Large intestine (tissue), 3 donors: ENCODE measurements at regions not wholly inside any gene's neighbourhood (a gene's known extent, or its start where the extent isn't known, plus 50 kb on each side); places are given as distances from the start of the nearest gene placed in this dataset.

Experiments used
- DNase-seq, 2 donors: peaks; one replicate each; pipeline versions ENCODE4 v3.0.0 to v3.0.0-alpha.2; 2013
- H3K27ac ChIP-seq: one replicate; pipeline ENCODE4 v1.5.1; 2013; ENCODE audit warnings: low read length
- H3K27me3 ChIP-seq: 2 replicates; pipeline ENCODE4 v1.6.1; 2013; ENCODE audit warnings: low read length; ENCODE audit not compliant: control insufficient read depth, insufficient read depth
- H3K36me3 ChIP-seq: 2 replicates; pipeline ENCODE4 v1.6.1; 2013; ENCODE audit warnings: low read length; ENCODE audit not compliant: control insufficient read depth, insufficient read depth
- H3K4me1 ChIP-seq: one replicate; pipeline ENCODE4 v1.6.1; 2013; ENCODE audit warnings: low read length; ENCODE audit not compliant: control insufficient read depth, insufficient read depth
- H3K4me3 ChIP-seq: one replicate; pipeline ENCODE4 v1.5.1; 2013; ENCODE audit warnings: low read length
- H3K9me3 ChIP-seq: one replicate; pipeline ENCODE4 v1.6.1; 2013; ENCODE audit warnings: mild to moderate bottlenecking, low read depth, low read length, moderate library complexity; ENCODE audit not compliant: control insufficient read depth
- WGBS: methylation state at CpG from one replicate; pipeline ENCODE4 v1.1.5; 2013; ENCODE audit warnings: low lambda C conversion rate; ENCODE audit not compliant: insufficient coverage; 5-methylcytosine and 5-hydroxymethylcytosine counted together

DNA sequence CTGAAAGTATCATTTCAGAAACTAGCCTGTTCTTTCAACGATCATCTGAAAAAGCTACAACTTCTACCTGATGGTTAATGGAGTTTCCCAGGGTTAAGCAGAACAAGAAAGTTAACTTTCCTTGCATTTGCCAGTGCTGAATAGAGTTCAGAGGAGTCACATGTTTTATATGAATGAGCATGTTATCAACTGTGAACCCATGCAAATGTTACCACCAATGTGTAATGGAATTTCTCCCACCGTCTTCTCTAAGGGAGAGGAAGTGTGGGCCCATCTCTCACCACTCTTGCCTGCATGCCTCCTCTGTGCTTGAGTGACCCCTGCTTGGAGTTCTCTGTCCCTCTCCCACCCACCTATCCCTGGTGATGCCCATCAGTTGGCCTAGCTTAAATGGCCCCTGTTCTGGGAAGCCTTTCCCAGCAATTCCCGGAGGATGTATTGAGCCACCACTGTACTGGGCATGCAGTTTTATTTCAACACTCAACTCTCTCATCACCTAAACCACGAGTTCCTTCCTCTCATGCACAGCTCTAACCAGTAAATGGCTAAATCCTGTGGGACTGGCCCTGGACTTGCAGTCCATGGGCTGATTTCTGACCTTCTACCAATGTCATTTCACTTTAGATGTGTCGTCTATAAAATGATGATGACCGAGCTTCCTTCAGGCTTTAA, 159.8 kb downstream of the RPAP3 start:
- no peaks in the 10 kb centered on the region for H3K9me3 ChIP-seq
- H3K27ac ChIP-seq, result no peak overlapping the region
- WGBS, result 100% methylated on average over 1 of the region's 6 CpGs
- no peaks in the 10 kb centered on the region for H3K27me3 ChIP-seq
- no peak overlapping the region for H3K4me3 ChIP-seq
- no peaks in the 10 kb centered on the region for H3K4me1 ChIP-seq
- DNase-seq, result no peak
- H3K36me3 ChIP-seq, result no peaks in the 10 kb centered on the region

DNA sequence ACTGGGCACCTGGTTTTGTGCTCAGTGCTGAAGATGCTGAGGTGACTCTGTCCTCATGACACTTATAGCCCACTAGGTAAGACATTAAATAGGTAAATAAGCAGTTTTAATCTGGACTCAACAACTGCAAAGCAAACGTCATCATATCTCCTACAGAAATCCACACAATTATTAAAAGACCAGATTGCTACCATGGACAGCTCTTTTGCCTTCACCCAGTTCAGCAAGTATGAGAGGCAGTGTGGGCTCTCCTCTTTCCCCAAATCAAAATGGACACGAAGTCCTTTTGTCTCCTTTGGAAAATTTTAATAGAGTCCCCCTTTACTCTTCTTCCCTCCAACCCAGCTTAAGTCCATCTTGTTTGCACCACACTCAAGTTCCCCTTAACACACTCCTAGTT, 171.1 kb downstream of the RPAP3 start:
- H3K4me1 ChIP-seq, result no peaks in the 10 kb centered on the region
- no peak for DNase-seq
- H3K27ac ChIP-seq, result no peak overlapping the region
- H3K9me3 ChIP-seq, result peaks cover 4% of the 10 kb centered on the region
- 43% methylated on average over 1 of the region's 2 CpGs for WGBS
- H3K27me3 ChIP-seq, result no peaks in the 10 kb centered on the region
- H3K4me3 ChIP-seq, result no peak overlapping the region
- H3K36me3 ChIP-seq, result no peaks in the 10 kb centered on the region

DNA sequence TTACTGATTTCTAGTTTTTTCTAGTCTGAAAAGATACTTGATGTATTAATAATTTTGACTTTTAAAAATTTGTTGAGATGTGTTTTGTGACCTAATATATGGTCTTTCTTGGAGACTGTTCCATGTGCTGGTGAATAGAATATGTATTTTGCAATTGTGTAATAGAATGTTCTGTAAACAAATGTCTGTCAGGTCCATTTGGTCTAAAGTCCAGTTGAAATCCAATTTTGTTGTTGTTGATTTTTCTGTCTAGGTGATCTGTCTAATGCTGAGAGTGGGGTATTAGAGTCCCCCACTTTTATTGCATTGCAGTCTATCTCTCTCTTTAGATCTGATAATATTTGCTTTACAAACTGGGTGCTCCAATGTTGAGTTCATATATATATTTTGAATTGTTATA, 175.8 kb downstream of the RPAP3 start:
- Histone ChIP-seq H3K4me1 (no peaks in the 10 kb centered on the region), H3K27me3 (no peaks in the 10 kb centered on the region), H3K36me3 (no peaks in the 10 kb centered on the region), H3K4me3 (no peak overlapping the region), H3K9me3 (peaks cover 4% of the 10 kb centered on the region), H3K27ac (no peak overlapping the region)
- no peak for DNase-seq

DNA sequence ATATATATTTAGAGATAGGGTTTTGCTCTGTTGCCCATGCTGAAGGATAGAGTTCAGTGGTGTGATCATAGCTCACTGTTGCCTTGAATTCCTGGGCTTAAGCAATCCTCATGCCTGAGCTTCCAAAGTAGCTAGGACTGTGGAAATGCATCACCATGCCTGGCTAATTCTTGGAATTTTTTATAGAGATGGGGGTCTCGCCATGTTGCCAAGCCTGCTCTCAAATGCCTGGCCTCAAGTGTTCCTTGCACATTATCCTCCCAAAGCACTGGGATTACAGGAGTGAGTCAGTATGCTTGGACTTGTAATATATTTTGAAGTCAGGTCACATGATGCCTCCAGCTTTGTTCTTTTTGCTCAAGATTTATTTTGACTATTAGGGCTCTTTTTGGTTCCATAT, 178.0 kb downstream of the RPAP3 start:
- no CpG with 5 or more reads among the region's 1 CpG for WGBS
- Histone ChIP-seq H3K4me3 (no peak overlapping the region), H3K27me3 (no peaks in the 10 kb centered on the region), H3K4me1 (no peaks in the 10 kb centered on the region), H3K27ac (no peak overlapping the region), H3K36me3 (no peaks in the 10 kb centered on the region), H3K9me3 (peaks cover 4% of the 10 kb centered on the region)
- no peak for DNase-seq

DNA sequence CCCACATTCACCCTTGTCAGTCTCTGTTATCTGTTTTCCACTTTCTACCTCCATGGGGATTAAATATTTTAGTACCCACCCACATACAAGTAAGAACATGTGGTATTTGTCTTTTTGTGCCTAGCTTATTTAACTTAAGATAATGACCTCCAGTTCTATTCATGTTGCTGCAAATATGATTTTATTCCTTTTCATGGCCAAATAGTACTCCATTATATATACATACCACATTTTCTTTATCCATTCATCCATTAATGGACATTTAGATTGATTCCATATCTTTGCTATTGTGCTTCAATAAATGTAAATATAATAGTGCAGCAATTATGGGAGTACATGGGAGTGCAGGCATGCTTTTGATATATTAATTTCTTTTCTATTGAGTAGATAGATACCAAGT, 185.8 kb downstream of the RPAP3 start:
- H3K4me1 ChIP-seq, result no peaks in the 10 kb centered on the region
- no peaks in the 10 kb centered on the region for H3K36me3 ChIP-seq
- no peaks in the 10 kb centered on the region for H3K27me3 ChIP-seq
- H3K9me3 ChIP-seq, result no peaks in the 10 kb centered on the region
- no peak overlapping the region for H3K4me3 ChIP-seq
- DNase-seq, result no peak
- no peak overlapping the region for H3K27ac ChIP-seq

DNA sequence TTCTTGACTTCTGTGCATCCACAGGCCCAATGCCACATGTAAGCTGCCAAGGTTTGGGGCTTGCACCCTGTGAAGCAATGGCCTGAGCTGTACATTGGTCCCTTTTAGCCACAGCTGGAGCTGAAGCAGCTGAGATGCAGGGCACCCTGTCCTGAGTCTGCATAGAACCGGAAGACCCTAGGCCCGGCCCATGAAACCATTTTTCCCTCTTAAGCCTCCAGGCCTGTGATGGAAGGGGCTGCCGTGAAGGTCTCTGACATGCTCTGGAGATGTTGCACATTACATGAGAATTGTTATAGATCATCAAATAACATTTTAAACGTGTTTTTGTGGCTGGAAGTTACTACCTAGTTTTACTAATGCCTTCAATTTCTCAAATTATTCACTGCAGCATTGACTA, 188.7 kb downstream of the RPAP3 start:
- Histone ChIP-seq H3K4me3 (no peak overlapping the region), H3K4me1 (no peaks in the 10 kb centered on the region), H3K27me3 (no peaks in the 10 kb centered on the region), H3K27ac (no peak overlapping the region), H3K36me3 (no peaks in the 10 kb centered on the region), H3K9me3 (no peaks in the 10 kb centered on the region)
- DNase-seq, result no peak
- WGBS, result no CpG with 5 or more reads among the region's 4 CpGs

DNA sequence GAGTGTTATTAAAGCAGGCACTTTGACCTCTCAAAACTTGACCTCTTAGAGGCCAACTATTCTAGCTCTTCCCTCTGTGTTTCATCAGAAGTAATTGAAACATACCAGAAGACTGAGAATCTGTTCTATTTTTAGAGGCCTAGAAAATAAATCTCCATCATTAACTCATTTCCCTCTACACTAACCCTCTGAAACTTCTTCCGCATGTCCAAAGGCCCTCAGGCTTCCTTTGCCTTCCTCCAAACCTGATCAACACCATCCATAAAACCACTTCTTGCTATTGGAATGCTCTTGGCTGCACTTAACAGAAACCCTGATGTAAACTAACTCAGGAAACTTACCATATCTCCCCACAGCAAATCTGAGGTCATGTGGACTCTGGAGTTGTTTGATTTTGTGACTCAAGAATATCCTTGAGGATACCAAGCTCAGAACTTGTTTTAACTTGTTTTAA, 196.4 kb downstream of the RPAP3 start:
- DNase-seq, result peak; percentile 13 to 16

DNA sequence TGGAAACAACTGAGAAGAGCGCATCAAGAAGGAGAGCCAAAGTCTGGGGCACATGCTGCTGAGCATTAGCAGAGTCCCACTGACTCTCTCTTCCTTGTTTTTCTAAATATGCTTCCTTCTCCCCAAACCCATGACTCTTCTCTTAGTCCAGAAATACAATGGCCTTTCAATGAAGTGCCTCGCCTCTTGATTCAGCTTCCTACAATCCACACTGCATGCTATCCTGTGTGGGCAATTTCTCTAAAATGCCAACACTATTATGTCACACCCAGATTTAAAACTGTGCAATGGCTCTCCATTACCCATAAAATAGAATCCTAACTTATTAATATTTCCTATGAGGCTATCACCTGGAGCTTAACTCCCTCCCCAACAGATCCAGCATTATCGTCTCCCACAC, 198.6 kb downstream of the RPAP3 start:
- H3K36me3 ChIP-seq, result no peaks in the 10 kb centered on the region
- H3K4me3 ChIP-seq, result no peak overlapping the region
- no peak overlapping the region for H3K27ac ChIP-seq
- no peaks in the 10 kb centered on the region for H3K9me3 ChIP-seq
- peaks cover 2% of the 10 kb centered on the region for H3K27me3 ChIP-seq
- no peak for DNase-seq
- WGBS, result no CpG with 5 or more reads among the region's 3 CpGs
- no peaks in the 10 kb centered on the region for H3K4me1 ChIP-seq

More for the DNA sequence above, 196.4 kb downstream of the RPAP3 start:
- Histone ChIP-seq H3K27ac (no peak overlapping the region), H3K36me3 (no peaks in the 10 kb centered on the region), H3K9me3 (no peaks in the 10 kb centered on the region), H3K4me3 (no peak overlapping the region), H3K4me1 (no peaks in the 10 kb centered on the region), H3K27me3 (peaks cover 2% of the 10 kb centered on the region)
- no CpG with 5 or more reads among the region's 1 CpG for WGBS

DNA sequence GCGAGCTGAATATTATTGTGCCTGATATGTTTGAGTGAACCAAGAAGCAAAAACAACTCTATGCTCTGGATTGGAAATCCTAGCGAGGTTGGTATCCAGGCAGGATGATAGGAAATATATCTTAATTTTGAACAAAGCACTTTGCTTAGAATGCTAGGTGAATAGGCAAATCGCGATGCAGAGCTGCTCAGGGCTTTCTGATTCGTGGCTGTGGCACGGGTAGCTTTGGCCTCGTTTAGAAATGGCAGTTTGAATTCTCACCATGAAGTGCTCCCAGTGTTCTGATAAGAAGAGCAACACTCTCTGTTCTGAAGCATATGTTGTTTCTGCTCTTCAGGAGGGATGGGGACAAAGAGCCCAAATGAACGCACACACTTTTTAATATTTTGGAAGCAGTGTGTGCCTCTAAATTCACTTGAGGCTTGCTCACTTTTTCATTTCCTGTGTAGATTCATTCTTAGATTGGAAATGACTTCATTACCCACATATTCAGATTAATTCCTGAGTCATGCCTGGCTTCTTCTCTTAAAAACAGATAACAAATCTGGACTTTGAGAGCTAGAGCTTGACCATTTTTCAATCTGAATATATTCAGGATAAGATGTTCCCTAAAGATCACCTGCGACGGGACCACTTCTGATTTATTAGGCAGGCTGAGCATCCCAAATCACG, 200.9 kb downstream of the RPAP3 start:
- no peaks in the 10 kb centered on the region for H3K4me1 ChIP-seq
- WGBS, result no CpG with 5 or more reads among the region's 11 CpGs

DNA sequence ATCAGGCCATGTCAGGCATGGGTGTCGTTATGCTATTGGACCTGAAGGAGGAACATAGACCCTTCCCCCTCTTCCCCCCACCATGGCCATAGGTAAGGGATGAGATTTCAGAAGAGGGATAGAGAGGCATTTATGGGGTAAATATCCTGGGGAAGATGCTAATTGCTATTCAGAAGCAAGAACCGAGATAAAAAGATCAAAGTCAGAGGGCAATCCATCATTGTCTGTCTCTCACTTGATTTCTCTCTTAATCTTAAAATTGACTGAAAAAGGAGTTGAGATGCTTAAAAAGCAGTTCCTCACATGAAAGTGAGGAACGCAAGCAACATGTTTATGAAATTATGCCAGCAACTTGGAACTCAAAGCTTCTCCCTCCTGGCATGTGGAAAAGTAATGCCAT, 212.0 kb downstream of the RPAP3 start:
- Histone ChIP-seq H3K36me3 (no peaks in the 10 kb centered on the region), H3K27ac (no peak overlapping the region), H3K27me3 (no peaks in the 10 kb centered on the region), H3K4me3 (no peak overlapping the region), H3K4me1 (no peaks in the 10 kb centered on the region), H3K9me3 (no peaks in the 10 kb centered on the region)
- WGBS, result 0% methylated on average over 1 of the region's 3 CpGs
- DNase-seq, result no peak

More for the DNA sequence above, 200.9 kb downstream of the RPAP3 start:
- DNase-seq, result no peak
- H3K36me3 ChIP-seq, result no peaks in the 10 kb centered on the region
- H3K27me3 ChIP-seq, result peaks cover 2% of the 10 kb centered on the region
- H3K9me3 ChIP-seq, result no peaks in the 10 kb centered on the region
- H3K27ac ChIP-seq, result no peak overlapping the region
- no peak overlapping the region for H3K4me3 ChIP-seq
